Bone marrow (tissue), 2 donors: ENCODE measurements at regions not wholly inside any gene's neighbourhood (a gene's known extent, or its start where the extent isn't known, plus 50 kb on each side); places are given as distances from the start of the nearest gene placed in this dataset.
"Not testable (repeated sequence)": the region's sequence is repeated elsewhere in the genome, so short reads cannot be mapped to it uniquely, and the experiment has no call there.

ENCODE experiments used
- DNase-seq, 2 donors: peaks; one replicate each; lab custom pipeline; 2025; lab: John Stamatoyannopoulos, UW

GRCh38 chr9:75197561-75197960 lies 109.2 kb downstream of the OSTF1 start:
- DNase-seq = no peak

- no peak for DNase-seq
Observed at GRCh38 chr9:75198436-75198835, 110.1 kb downstream of the OSTF1 start.

- DNase-seq = peak in 1 of 2 donors; percentile 14
Observed at GRCh38 chr9:75200892-75201470, 112.7 kb downstream of the OSTF1 start.

GRCh38 chr9:75201480-75202209 lies 113.3 kb downstream of the OSTF1 start:
- DNase-seq = no peak

GRCh38 chr9:75207997-75208396 lies 119.7 kb downstream of the OSTF1 start:
- not testable (repeated sequence) for DNase-seq

GRCh38 chr9:75210215-75210614 lies 121.9 kb downstream of the OSTF1 start:
- DNase-seq = no peak

GRCh38 chr9:75213765-75214164 lies 125.5 kb downstream of the OSTF1 start:
- DNase-seq = no peak

GRCh38 chr9:75226403-75227139 lies 138.3 kb downstream of the OSTF1 start:
- no peak for DNase-seq

- DNase-seq = no peak
Observed at GRCh38 chr9:75228893-75229292, 140.6 kb downstream of the OSTF1 start.

GRCh38 chr9:75229605-75230332 lies 141.5 kb downstream of the OSTF1 start:
- DNase-seq = no peak

- DNase-seq = no peak
Observed at GRCh38 chr9:75230469-75230868, 142.2 kb downstream of the OSTF1 start.

GRCh38 chr9:75231167-75231566 lies 142.9 kb downstream of the OSTF1 start:
- DNase-seq = no peak

- DNase-seq = no peak
Observed at GRCh38 chr9:75233011-75233410, 144.7 kb downstream of the OSTF1 start.

- no peak for DNase-seq
Observed at GRCh38 chr9:75235632-75236031, 147.3 kb downstream of the OSTF1 start.

GRCh38 chr9:75238311-75238976 lies 150.1 kb downstream of the OSTF1 start:
- peak in 1 of 2 donors; percentile 10 for DNase-seq

GRCh38 chr9:75239176-75239575 lies 150.9 kb downstream of the OSTF1 start:
- no peak for DNase-seq

GRCh38 chr9:75242426-75242825 lies 154.1 kb downstream of the OSTF1 start:
- DNase-seq = peak in 1 of 2 donors; percentile 2

- no peak for DNase-seq
Observed at GRCh38 chr9:75246949-75247348, 158.6 kb downstream of the OSTF1 start.

- no peak for DNase-seq
Observed at GRCh38 chr9:75265525-75265972, 177.2 kb downstream of the OSTF1 start.

GRCh38 chr9:75269197-75269596 lies 180.9 kb downstream of the OSTF1 start:
- DNase-seq = no peak

- DNase-seq = not testable (repeated sequence)
Observed at GRCh38 chr9:75273055-75273454, 184.7 kb downstream of the OSTF1 start.

GRCh38 chr9:75274781-75275180 lies 186.5 kb downstream of the OSTF1 start:
- no peak for DNase-seq
